ENCODE measurements at regions not wholly inside any gene's neighbourhood (a gene's known extent, or its start where the extent isn't known, plus 50 kb on each side); places are given as distances from the start of the nearest gene placed in this dataset.

DNA sequence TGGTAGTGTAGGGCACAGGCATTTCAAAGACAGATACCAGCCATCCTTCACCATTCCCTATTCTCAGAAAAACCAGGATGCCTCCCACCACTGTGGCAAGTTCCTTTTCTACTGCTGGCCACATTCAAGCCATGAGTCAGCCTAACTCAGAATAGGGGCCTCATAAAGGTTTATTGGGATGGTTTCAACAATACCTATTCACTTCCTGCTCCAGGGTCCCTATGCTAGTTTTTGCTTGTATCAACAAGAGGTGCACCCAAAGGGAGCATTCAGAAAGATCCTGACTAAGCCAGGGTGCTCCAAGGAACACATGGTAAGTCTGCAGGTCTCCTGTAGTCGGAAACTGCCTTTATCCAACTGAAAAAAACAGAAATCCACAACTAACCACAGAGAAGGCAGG lies 76.9 kb upstream of the EGR2 start:
- Histone ChIP-seq H3K9me1 (ENCODE audit: control insufficient read depth, extremely low read depth, insufficient read depth, low read length) (no peaks in the 10 kb centered on the region), H3K36me3 (ENCODE audit: control insufficient read depth in 2 of 2, extremely low read depth in 1 of 2, insufficient read depth in 2 of 2, low read length in 2 of 2) (no peaks in the 10 kb centered on the region), H3K27ac (ENCODE audit: control insufficient read depth, insufficient read depth, low read length) (no peak overlapping the region), H3K9ac (ENCODE audit: control insufficient read depth, extremely low read depth, insufficient read depth, low read length) (no peak overlapping the region), H3K9me3 (ENCODE audit: control insufficient read depth, low read depth, low read length) (no peaks in the 10 kb centered on the region), H2AFZ (ENCODE audit: control insufficient read depth, low read length) (peak overlapping the region; percentile 44), H3K4me1 (ENCODE audit: control insufficient read depth, extremely low read depth, insufficient read depth, low read length) (peaks cover 21% of the 10 kb centered on the region), H3K79me2 (ENCODE audit: control insufficient read depth, insufficient read depth, low read length) (no peaks in the 10 kb centered on the region), H3K27me3 (ENCODE audit: control insufficient read depth, extremely low read depth, insufficient read depth, low read length) (no peaks in the 10 kb centered on the region), H3K4me2 (ENCODE audit: control insufficient read depth, extremely low read depth, insufficient read depth, low read depth, low read length) (peak overlapping the region; percentile 22), H4K20me1 (ENCODE audit: control insufficient read depth, extremely low read depth, insufficient read depth, low read length) (no peaks in the 10 kb centered on the region), H3K4me3 (ENCODE audit: control insufficient read depth in 2 of 3, extremely low read depth in 1 of 3, insufficient read depth in 2 of 3, low read depth in 1 of 3, low read length in 3 of 3) (no peak overlapping the region)
- TF ChIP-seq, protein P1, sequence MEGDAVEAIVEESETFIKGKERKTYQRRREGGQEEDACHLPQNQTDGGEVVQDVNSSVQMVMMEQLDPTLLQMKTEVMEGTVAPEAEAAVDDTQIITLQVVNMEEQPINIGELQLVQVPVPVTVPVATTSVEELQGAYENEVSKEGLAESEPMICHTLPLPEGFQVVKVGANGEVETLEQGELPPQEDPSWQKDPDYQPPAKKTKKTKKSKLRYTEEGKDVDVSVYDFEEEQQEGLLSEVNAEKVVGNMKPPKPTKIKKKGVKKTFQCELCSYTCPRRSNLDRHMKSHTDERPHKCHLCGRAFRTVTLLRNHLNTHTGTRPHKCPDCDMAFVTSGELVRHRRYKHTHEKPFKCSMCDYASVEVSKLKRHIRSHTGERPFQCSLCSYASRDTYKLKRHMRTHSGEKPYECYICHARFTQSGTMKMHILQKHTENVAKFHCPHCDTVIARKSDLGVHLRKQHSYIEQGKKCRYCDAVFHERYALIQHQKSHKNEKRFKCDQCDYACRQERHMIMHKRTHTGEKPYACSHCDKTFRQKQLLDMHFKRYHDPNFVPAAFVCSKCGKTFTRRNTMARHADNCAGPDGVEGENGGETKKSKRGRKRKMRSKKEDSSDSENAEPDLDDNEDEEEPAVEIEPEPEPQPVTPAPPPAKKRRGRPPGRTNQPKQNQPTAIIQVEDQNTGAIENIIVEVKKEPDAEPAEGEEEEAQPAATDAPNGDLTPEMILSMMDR (optimal IDR thresholded peaks at IDR 0.05 in 1 of 3, IDR thresholded peaks at IDR 0.05 in 1 of 3, conservative IDR thresholded peaks at IDR 0.05 in 1 of 3; ENCODE audit: extremely low read depth in 1 of 3, insufficient read depth in 2 of 3, low read length in 3 of 3) = no peak
- no peak for TF ChIP-seq EZH2 (IDR thresholded peaks at IDR 0.05; ENCODE audit: low read length)
- FAIRE-seq (peak; percentile 75), DNase-seq (ENCODE audit: low read depth, low spot score) (no peak)
- dilution Hi-C loops (cut with MboI; ENCODE audit: extremely low pct_ligation_motif_present, low sequenced_read_pairs) = no loop called here

DNA sequence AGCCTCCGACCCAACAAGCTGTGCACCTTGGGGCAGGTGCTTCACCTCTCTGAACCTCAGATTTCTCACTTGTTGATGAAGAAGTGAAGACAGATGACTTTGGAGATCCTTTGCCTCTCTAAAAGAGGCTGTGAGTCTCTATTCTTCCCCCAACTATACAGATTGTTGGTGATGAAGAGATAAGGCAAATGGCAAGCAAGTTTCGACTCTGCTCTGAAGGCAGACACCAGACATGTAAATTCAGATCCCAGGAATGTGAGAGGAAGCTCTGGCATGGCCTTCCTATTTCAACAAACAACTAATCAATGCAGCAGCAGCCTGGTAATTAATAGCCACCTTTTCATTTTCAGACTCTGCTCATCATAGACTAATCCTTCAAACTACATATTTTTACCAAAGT lies 74.2 kb upstream of the EGR2 start:
- no peak for DNase-seq (ENCODE audit: low read depth, low spot score)
- Histone ChIP-seq H3K27me3 (ENCODE audit: control insufficient read depth, extremely low read depth, insufficient read depth, low read length) (no peaks in the 10 kb centered on the region), H3K4me2 (ENCODE audit: control insufficient read depth, extremely low read depth, insufficient read depth, low read depth, low read length) (peak overlapping the region; percentile 40), H3K9me3 (ENCODE audit: control insufficient read depth, low read depth, low read length) (no peaks in the 10 kb centered on the region), H2AFZ (ENCODE audit: control insufficient read depth, low read length) (peak overlapping the region; percentile 2), H3K9me1 (ENCODE audit: control insufficient read depth, extremely low read depth, insufficient read depth, low read length) (no peaks in the 10 kb centered on the region), H3K27ac (ENCODE audit: control insufficient read depth, insufficient read depth, low read length) (no peak overlapping the region), H3K4me1 (ENCODE audit: control insufficient read depth, extremely low read depth, insufficient read depth, low read length) (peaks cover 29% of the 10 kb centered on the region), H3K79me2 (ENCODE audit: control insufficient read depth, insufficient read depth, low read length) (no peaks in the 10 kb centered on the region), H3K4me3 (ENCODE audit: control insufficient read depth in 2 of 3, extremely low read depth in 1 of 3, insufficient read depth in 2 of 3, low read depth in 1 of 3, low read length in 3 of 3) (no peak overlapping the region), H3K9ac (ENCODE audit: control insufficient read depth, extremely low read depth, insufficient read depth, low read length) (no peak overlapping the region), H3K36me3 (ENCODE audit: control insufficient read depth in 2 of 2, extremely low read depth in 1 of 2, insufficient read depth in 2 of 2, low read length in 2 of 2) (no peaks in the 10 kb centered on the region), H4K20me1 (ENCODE audit: control insufficient read depth, extremely low read depth, insufficient read depth, low read length) (no peaks in the 10 kb centered on the region)
- peak; percentile 80 for FAIRE-seq
- dilution Hi-C loops (cut with MboI; ENCODE audit: extremely low pct_ligation_motif_present, low sequenced_read_pairs) = no loop called here
- TF ChIP-seq EZH2 (IDR thresholded peaks at IDR 0.05; ENCODE audit: low read length) = no peak
- TF ChIP-seq, protein P1 (optimal IDR thresholded peaks at IDR 0.05 in 1 of 3, IDR thresholded peaks at IDR 0.05 in 1 of 3, conservative IDR thresholded peaks at IDR 0.05 in 1 of 3; ENCODE audit: extremely low read depth in 1 of 3, insufficient read depth in 2 of 3, low read length in 3 of 3) = no peak

All from keratinocyte (primary cell).